Gastrocnemius medialis (tissue), 4 donors: ENCODE measurements at regions not wholly inside any gene's neighbourhood (a gene's known extent, or its start where the extent isn't known, plus 50 kb on each side); places are given as distances from the start of the nearest gene placed in this dataset.

Experiments
- ATAC-seq, 2 donors: fragments of 150-250 bp; one replicate each; pipeline ENCODE4 v1.9.1; 2016
- DNase-seq, 2 donors: peaks; one replicate each; pipeline ENCODE4 v3.0.0-alpha.2; 2019
- H3K27ac ChIP-seq, 4 donors: fragments of 200-600 bp; sonication (generic); 1 replicate in 1 of 4; 2 replicates in 3 of 4; pipeline ENCODE4 v1.5.1; 2016 to 2018; ENCODE audit warnings: mild to moderate bottlenecking in 2 of 4, moderate library complexity in 1 of 4
- H3K27me3 ChIP-seq, 3 donors: fragments of 200-600 bp; sonication (generic) in 2 of 3; 1 replicate in 1 of 3; 2 replicates in 2 of 3; pipeline versions ENCODE4 v1.5.1 to v1.6.0; 2016 to 2019; ENCODE audit warnings: mild to moderate bottlenecking in 1 of 3, moderate library complexity in 1 of 3
- H3K36me3 ChIP-seq, 2 donors: fragments of 200-600 bp; sonication (generic) in 1 of 2; one replicate each; pipeline ENCODE4 v1.5.1; 2017 to 2018
- H3K4me1 ChIP-seq, 2 donors: fragments of 200-600 bp; sonication (generic) in 1 of 2; one replicate each; pipeline ENCODE4 v1.5.1; 2016 to 2017; ENCODE audit warnings: mild to moderate bottlenecking in 2 of 2
- H3K4me3 ChIP-seq, 4 donors: fragments of 200-600 bp; sonication (generic) in 3 of 4; 1 replicate in 1 of 4; 2 replicates in 3 of 4; pipeline ENCODE4 v1.5.1; 2016 to 2019; ENCODE audit warnings: mild to moderate bottlenecking in 2 of 4
- H3K9me3 ChIP-seq, 3 donors: fragments of 200-600 bp; sonication (generic) in 2 of 3; 1 replicate in 1 of 3; 2 replicates in 2 of 3; pipeline ENCODE4 v1.5.1; 2016 to 2019
- POLR2A ChIP-seq, 2 donors: fragments of 450-650 bp; IDR thresholded peaks; one replicate each; pipeline ENCODE4 v1.6.1; 2017; ENCODE audit warnings: antibody characterized with exemption in 2 of 2, mild to moderate bottlenecking in 2 of 2, moderate library complexity in 2 of 2
- in situ Hi-C, 4 donors: fragments of 200-750 bp; cut with MboI; loops; one replicate each; pipeline versions ENCODE4 v1.15.0 to v1.8.0; 2017; ENCODE audit warnings: low sequenced_read_pairs in 4 of 4
- intact Hi-C: fragments of 100-400 bp; cut with DNase I; formaldehyde crosslinking; loops from one replicate; pipeline ENCODE4 v1.15.1; 2023; ENCODE audit warnings: low total_unique reads
- TF ChIP-seq, protein P1 (sequence below), 5 experiments: fragments of 450-650 bp in 3 of 5; fragments of 200-600 bp in 2 of 5; sonication (generic) in 2 of 5; IDR thresholded peaks in 4 of 5; conservative IDR thresholded peaks in 1 of 5; 1 replicate in 4 of 5; 2 replicates in 1 of 5; pipeline ENCODE4 v1.5.1; 2016 to 2019; ENCODE audit warnings: antibody characterized with exemption in 5 of 5, mild to moderate bottlenecking in 3 of 5, moderate library complexity in 3 of 5

DNA sequence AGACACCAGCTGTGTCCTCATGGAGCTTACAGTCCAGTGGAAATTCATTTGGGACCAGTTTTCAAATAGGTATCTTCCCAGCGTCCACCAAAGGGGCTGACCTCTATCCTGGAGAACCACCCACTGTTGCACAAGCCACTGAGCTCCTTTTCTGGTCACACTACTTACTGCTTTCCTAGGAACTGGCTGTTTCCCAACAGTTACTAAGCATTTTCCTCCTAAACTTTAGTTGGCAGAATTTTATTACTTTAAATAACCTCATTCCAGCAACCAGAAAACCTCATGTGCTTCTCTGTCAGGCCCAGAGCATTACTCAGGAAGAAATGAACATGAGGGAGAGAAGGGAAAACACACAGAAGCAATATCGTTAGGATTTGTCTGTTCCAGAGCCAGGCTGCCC is 183.1 kb downstream of the GPAM start:
- Histone ChIP-seq H3K27ac (no peak overlapping the region), H3K27me3 (no peaks in the 10 kb centered on the region), H3K9me3 (no peaks in the 10 kb centered on the region), H3K4me3 (no peak overlapping the region), H3K36me3 (no peaks in the 10 kb centered on the region), H3K4me1 (no peaks in the 10 kb centered on the region)
- intact Hi-C loops = no loop called here
- peak; percentile 11 to 37 for DNase-seq
- ATAC-seq = peak; percentile 55 to 56
- in situ Hi-C loops = no loop called here
- no peak for TF ChIP-seq POLR2A (IDR thresholded peaks at IDR 0.05)
- TF ChIP-seq, protein P1, sequence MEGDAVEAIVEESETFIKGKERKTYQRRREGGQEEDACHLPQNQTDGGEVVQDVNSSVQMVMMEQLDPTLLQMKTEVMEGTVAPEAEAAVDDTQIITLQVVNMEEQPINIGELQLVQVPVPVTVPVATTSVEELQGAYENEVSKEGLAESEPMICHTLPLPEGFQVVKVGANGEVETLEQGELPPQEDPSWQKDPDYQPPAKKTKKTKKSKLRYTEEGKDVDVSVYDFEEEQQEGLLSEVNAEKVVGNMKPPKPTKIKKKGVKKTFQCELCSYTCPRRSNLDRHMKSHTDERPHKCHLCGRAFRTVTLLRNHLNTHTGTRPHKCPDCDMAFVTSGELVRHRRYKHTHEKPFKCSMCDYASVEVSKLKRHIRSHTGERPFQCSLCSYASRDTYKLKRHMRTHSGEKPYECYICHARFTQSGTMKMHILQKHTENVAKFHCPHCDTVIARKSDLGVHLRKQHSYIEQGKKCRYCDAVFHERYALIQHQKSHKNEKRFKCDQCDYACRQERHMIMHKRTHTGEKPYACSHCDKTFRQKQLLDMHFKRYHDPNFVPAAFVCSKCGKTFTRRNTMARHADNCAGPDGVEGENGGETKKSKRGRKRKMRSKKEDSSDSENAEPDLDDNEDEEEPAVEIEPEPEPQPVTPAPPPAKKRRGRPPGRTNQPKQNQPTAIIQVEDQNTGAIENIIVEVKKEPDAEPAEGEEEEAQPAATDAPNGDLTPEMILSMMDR (IDR thresholded peaks at IDR 0.05 in 4 of 5, conservative IDR thresholded peaks at IDR 0.05 in 1 of 5) = no peak

DNA sequence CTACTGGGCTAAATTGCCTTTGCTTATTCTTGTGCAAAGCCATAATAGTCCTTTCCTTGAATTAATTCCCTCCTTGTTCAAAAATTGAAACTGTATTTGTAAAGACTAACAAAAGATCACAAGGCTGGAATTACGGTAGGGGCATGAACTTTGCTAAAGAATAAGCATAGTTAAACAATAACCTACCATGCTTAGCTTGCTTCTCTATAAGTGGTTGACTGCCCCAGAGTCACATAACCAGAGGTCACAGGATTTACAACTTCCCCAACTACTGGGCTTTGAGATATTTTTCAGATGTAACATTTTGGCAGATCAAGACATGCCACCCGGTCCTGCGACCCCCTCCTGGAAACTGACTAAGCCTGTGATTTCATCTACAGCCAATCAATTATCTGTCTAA is 181.4 kb downstream of the GPAM start:
- ATAC-seq (no peak), DNase-seq (no peak)
- no peak overlapping the region for H3K27ac ChIP-seq
- H3K4me3 ChIP-seq = no peak overlapping the region
- intact Hi-C loops = no loop called here
- TF ChIP-seq, protein P1 (IDR thresholded peaks at IDR 0.05 in 4 of 5, conservative IDR thresholded peaks at IDR 0.05 in 1 of 5) = no peak
- no peak for TF ChIP-seq POLR2A (IDR thresholded peaks at IDR 0.05)
- in situ Hi-C loops = no loop called here
- no peaks in the 10 kb centered on the region for H3K27me3 ChIP-seq
- H3K9me3 ChIP-seq = no peaks in the 10 kb centered on the region
- no peaks in the 10 kb centered on the region for H3K4me1 ChIP-seq
- no peaks in the 10 kb centered on the region for H3K36me3 ChIP-seq

DNA sequence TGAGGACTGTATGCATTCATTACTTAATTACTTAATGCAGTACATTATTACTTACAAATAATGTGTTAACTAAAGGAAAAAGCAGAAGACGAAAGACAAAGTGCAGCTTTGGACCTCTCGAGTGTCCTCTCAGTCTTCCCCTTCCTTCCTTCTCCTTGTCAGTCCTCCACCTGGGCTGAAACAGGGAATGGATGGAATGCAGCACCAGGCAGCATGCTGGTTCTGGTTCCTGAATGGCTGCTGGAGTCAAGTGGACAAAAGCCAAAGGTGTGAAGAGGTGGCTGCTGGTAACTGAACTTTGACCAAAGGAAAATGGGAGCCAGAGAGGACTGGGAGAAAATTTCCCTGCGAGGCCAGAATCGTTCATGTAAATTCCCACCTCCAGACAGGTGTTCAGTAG is 179.5 kb downstream of the GPAM start:
- no peak for DNase-seq
- TF ChIP-seq POLR2A (IDR thresholded peaks at IDR 0.05) = no peak
- TF ChIP-seq, protein P1 (IDR thresholded peaks at IDR 0.05 in 4 of 5, conservative IDR thresholded peaks at IDR 0.05 in 1 of 5) = no peak
- no peaks in the 10 kb centered on the region for H3K36me3 ChIP-seq
- intact Hi-C loops = no loop called here
- H3K27ac ChIP-seq = no peak overlapping the region
- in situ Hi-C loops = no loop called here
- no peak overlapping the region for H3K4me3 ChIP-seq
- ATAC-seq = no peak
- H3K4me1 ChIP-seq = no peaks in the 10 kb centered on the region
- no peaks in the 10 kb centered on the region for H3K27me3 ChIP-seq
- no peaks in the 10 kb centered on the region for H3K9me3 ChIP-seq

DNA sequence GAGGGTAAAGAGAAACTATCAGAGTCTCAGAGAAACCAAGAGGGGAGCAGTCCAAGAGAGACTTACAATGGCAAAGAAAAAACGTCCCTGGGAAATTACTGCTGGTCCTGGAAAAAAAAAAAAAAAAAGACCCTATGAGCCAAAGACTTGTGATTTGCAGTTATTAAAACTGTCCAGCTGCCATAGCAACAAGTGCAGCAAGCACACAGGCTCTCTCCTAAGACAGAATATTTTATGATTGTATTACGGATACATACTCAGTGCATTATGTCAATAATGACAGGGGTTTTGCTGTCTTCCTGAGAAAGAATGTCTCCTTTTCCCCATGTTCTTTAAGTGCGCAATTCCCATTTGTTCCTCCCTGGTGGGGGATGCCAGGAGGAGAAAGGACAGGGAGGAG is 178.5 kb downstream of the GPAM start:
- Histone ChIP-seq H3K9me3 (no peaks in the 10 kb centered on the region), H3K4me3 (no peak overlapping the region), H3K27me3 (no peaks in the 10 kb centered on the region), H3K36me3 (no peaks in the 10 kb centered on the region), H3K27ac (no peak overlapping the region), H3K4me1 (no peaks in the 10 kb centered on the region)
- ATAC-seq (no peak), DNase-seq (no peak)
- in situ Hi-C loops (no loop called here), intact Hi-C loops (no loop called here)
- TF ChIP-seq POLR2A (IDR thresholded peaks at IDR 0.05) = no peak
- TF ChIP-seq, protein P1 (IDR thresholded peaks at IDR 0.05 in 4 of 5, conservative IDR thresholded peaks at IDR 0.05 in 1 of 5) = no peak

DNA sequence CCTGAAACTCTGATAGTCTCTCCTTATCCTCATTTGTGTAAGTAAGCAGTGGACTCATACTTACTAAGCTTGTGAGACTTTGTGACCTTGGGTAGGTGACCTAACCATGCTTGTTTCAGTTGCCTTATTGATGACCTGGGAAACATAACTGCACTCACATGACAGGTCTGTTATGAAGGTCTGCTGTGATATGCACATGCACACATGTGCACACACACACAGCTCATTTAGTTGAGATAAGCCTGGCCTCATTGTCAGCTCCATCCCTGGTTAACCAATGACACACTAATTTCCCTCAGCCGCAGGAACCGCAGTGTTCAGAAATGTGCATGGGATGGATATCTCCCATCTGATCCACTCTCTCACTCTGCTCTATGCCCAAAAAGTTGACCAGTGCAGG is 177.2 kb downstream of the GPAM start:
- H3K27ac ChIP-seq = no peak overlapping the region
- TF ChIP-seq, protein P1 (IDR thresholded peaks at IDR 0.05 in 4 of 5, conservative IDR thresholded peaks at IDR 0.05 in 1 of 5) = no peak
- TF ChIP-seq POLR2A (IDR thresholded peaks at IDR 0.05) = no peak
- no peak overlapping the region for H3K4me3 ChIP-seq
- in situ Hi-C loops = no loop called here
- H3K36me3 ChIP-seq = no peaks in the 10 kb centered on the region
- H3K9me3 ChIP-seq = no peaks in the 10 kb centered on the region
- intact Hi-C loops = no loop called here
- DNase-seq = no peak
- no peak for ATAC-seq
- H3K27me3 ChIP-seq = no peaks in the 10 kb centered on the region
- H3K4me1 ChIP-seq = no peaks in the 10 kb centered on the region
